ENCODE measurements at regions not wholly inside any gene's neighbourhood (a gene's known extent, or its start where the extent isn't known, plus 50 kb on each side); places are given as distances from the start of the nearest gene placed in this dataset.

DNA sequence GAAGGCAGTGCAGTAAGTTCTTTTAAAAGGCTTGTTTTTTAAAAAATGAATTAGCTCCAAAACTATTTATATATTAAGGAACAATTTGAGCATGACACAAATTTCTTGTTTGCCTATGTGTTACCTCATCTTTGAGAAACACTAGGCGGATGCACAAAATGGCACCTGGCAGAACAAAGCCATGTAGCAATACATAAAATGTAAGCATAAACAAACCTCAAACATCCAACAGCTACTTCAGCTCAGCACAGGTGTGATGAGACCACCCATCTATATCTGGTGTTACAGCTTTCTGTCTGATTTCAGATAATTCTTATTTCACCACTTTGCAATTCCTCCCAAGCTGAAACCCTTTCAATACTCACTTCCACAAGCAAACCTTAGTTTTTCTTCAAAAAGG is 221.2 kb upstream of the CNTN6 start:
- Histone ChIP-seq H3F3A (ENCODE audit: insufficient read depth, low read depth) (no peaks in the 10 kb centered on the region), H3K4me3 (no peak overlapping the region), H2AFZ (no peak overlapping the region), H3K36me3 (ENCODE audit: low read depth) (no peaks in the 10 kb centered on the region), H3K9me2 (ENCODE audit: insufficient read depth) (no peaks in the 10 kb centered on the region), H3K4me2 (no peak overlapping the region), H4K20me1 (ENCODE audit: insufficient read depth) (no peaks in the 10 kb centered on the region), H3K27me3 (ENCODE audit: insufficient read depth, low read depth) (no peaks in the 10 kb centered on the region), H3K27ac (no peak overlapping the region), H3K79me2 (ENCODE audit: low read depth) (no peaks in the 10 kb centered on the region), H3K9me3 (ENCODE audit: insufficient read depth, low read depth) (no peaks in the 10 kb centered on the region), H3K4me1 (replicated peaks; ENCODE audit: insufficient read depth) (no peaks in the 10 kb centered on the region)
- intact Hi-C loops (cut with micrococcal nuclease; ENCODE audit: unreplicated experiment), result no loop called here
- CTCF ChIA-PET, result no interaction called here
- POLR2A ChIA-PET (ENCODE audit: unreplicated experiment), result no interaction called here
- DNase-seq, result no peak
- TF ChIP-seq, protein P1, sequence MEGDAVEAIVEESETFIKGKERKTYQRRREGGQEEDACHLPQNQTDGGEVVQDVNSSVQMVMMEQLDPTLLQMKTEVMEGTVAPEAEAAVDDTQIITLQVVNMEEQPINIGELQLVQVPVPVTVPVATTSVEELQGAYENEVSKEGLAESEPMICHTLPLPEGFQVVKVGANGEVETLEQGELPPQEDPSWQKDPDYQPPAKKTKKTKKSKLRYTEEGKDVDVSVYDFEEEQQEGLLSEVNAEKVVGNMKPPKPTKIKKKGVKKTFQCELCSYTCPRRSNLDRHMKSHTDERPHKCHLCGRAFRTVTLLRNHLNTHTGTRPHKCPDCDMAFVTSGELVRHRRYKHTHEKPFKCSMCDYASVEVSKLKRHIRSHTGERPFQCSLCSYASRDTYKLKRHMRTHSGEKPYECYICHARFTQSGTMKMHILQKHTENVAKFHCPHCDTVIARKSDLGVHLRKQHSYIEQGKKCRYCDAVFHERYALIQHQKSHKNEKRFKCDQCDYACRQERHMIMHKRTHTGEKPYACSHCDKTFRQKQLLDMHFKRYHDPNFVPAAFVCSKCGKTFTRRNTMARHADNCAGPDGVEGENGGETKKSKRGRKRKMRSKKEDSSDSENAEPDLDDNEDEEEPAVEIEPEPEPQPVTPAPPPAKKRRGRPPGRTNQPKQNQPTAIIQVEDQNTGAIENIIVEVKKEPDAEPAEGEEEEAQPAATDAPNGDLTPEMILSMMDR (conservative IDR thresholded peaks at IDR 0.05), result no peak
- no TSS peak for BruUV-seq (replicated peaks)

DNA sequence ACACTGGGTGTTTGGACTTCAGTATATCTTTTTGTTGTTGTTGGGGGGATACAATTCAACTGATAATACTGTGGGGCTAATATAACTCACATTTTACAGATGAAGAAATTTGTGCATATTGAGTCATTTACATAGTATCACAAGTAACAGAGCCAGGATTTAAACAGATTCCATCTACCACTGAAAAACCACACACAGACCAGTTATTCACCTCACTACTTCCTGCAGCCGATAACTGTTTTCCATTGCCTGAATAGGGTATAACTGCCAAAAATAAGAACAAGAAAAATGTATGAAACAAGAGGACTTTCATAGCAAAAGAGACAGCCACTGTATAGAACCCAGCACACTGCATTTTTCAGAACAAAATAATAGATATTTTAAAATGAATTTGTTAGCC is 215.8 kb upstream of the CNTN6 start:
- H3K4me2 ChIP-seq, result no peak overlapping the region
- H3K9me2 ChIP-seq (ENCODE audit: insufficient read depth), result no peaks in the 10 kb centered on the region
- no peaks in the 10 kb centered on the region for H3F3A ChIP-seq (ENCODE audit: insufficient read depth, low read depth)
- H2AFZ ChIP-seq, result no peak overlapping the region
- no peaks in the 10 kb centered on the region for H3K9me3 ChIP-seq (ENCODE audit: insufficient read depth, low read depth)
- H3K4me1 ChIP-seq (replicated peaks; ENCODE audit: insufficient read depth), result no peaks in the 10 kb centered on the region
- no peaks in the 10 kb centered on the region for H3K27me3 ChIP-seq (ENCODE audit: insufficient read depth, low read depth)
- no peaks in the 10 kb centered on the region for H3K79me2 ChIP-seq (ENCODE audit: low read depth)
- no peak for TF ChIP-seq EZH2 (IDR thresholded peaks at IDR 0.05; ENCODE audit: low read depth)
- TF ChIP-seq, protein P1 (conservative IDR thresholded peaks at IDR 0.05), result no peak
- intact Hi-C loops (cut with micrococcal nuclease; ENCODE audit: unreplicated experiment), result no loop called here
- no TSS peak for BruUV-seq (replicated peaks)
- CTCF ChIA-PET, result no interaction called here
- no peak overlapping the region for H3K27ac ChIP-seq
- DNase-seq, result no peak
- H3K36me3 ChIP-seq (ENCODE audit: low read depth), result no peaks in the 10 kb centered on the region
- POLR2A ChIA-PET (ENCODE audit: unreplicated experiment), result no interaction called here
- no peak overlapping the region for H3K4me3 ChIP-seq
- H4K20me1 ChIP-seq (ENCODE audit: insufficient read depth), result no peaks in the 10 kb centered on the region

- no TSS peak for BruUV-seq (replicated peaks)
Measured at GRCh38 chr3:878746-879145, 214.1 kb upstream of the CNTN6 start.

More at GRCh38 chr3:878746-879145, 214.1 kb upstream of the CNTN6 start:
- no peaks in the 10 kb centered on the region for H3K4me1 ChIP-seq (replicated peaks; ENCODE audit: insufficient read depth)
- no peaks in the 10 kb centered on the region for H3K9me2 ChIP-seq (ENCODE audit: insufficient read depth)
- intact Hi-C loops (cut with micrococcal nuclease; ENCODE audit: unreplicated experiment), result no loop called here
- H3F3A ChIP-seq (ENCODE audit: insufficient read depth, low read depth), result no peaks in the 10 kb centered on the region
- no peak for DNase-seq
- POLR2A ChIA-PET (ENCODE audit: unreplicated experiment), result no interaction called here
- no peak overlapping the region for H3K4me2 ChIP-seq
- no peaks in the 10 kb centered on the region for H4K20me1 ChIP-seq (ENCODE audit: insufficient read depth)
- H3K4me3 ChIP-seq, result no peak overlapping the region
- H3K27me3 ChIP-seq (ENCODE audit: insufficient read depth, low read depth), result no peaks in the 10 kb centered on the region
- no peaks in the 10 kb centered on the region for H3K79me2 ChIP-seq (ENCODE audit: low read depth)
- no peak overlapping the region for H3K27ac ChIP-seq
- CTCF ChIA-PET, result no interaction called here
- H2AFZ ChIP-seq, result no peak overlapping the region
- no peaks in the 10 kb centered on the region for H3K9me3 ChIP-seq (ENCODE audit: insufficient read depth, low read depth)
- H3K36me3 ChIP-seq (ENCODE audit: low read depth), result no peaks in the 10 kb centered on the region
- TF ChIP-seq EZH2 (IDR thresholded peaks at IDR 0.05; ENCODE audit: low read depth), result no peak
- TF ChIP-seq, protein P1 (conservative IDR thresholded peaks at IDR 0.05), result no peak
